GM20000 (cell line): ENCODE measurements at regions not wholly inside any gene's neighbourhood (a gene's known extent, or its start where the extent isn't known, plus 50 kb on each side); places are given as distances from the start of the nearest gene placed in this dataset.

Experiments used
- DNase-seq: peaks from one replicate; pipeline ENCODE4 v3.0.0; 2012; ENCODE audit warnings: low spot score
- CTCF ChIP-seq: IDR thresholded peaks from 2 replicates; pipeline ENCODE4 v1.5.1; 2012; ENCODE audit warnings: mild to moderate bottlenecking, control low read depth; ENCODE audit errors: extremely low read depth, missing control alignments

- no peak for DNase-seq
- no peak for TF ChIP-seq CTCF
Measured at GRCh38 chr18:67279988-67280387, 236.5 kb downstream of the DSEL start.

- TF ChIP-seq CTCF, result no peak
- DNase-seq, result no peak
Measured at GRCh38 chr18:67278984-67279383, 237.5 kb downstream of the DSEL start.

- DNase-seq, result no peak
- no peak for TF ChIP-seq CTCF
Measured at GRCh38 chr18:67276638-67277037, 239.9 kb downstream of the DSEL start.

GRCh38 chr18:67273288-67273687 is 243.2 kb downstream of the DSEL start:
- TF ChIP-seq CTCF, result no peak
- no peak for DNase-seq

GRCh38 chr18:67269206-67269605 is 247.3 kb downstream of the DSEL start:
- TF ChIP-seq CTCF, result no peak
- DNase-seq, result no peak

GRCh38 chr18:67268530-67268929 is 248.0 kb downstream of the DSEL start:
- DNase-seq, result no peak
- TF ChIP-seq CTCF, result no peak

- no peak for TF ChIP-seq CTCF
- DNase-seq, result no peak
Measured at GRCh38 chr18:67266246-67267237, 250.0 kb downstream of the DSEL start.
